GM18873 (cell line): ENCODE measurements at regions not wholly inside any gene's neighbourhood (a gene's known extent, or its start where the extent isn't known, plus 50 kb on each side); places are given as distances from the start of the nearest gene placed in this dataset.

Experiments
- ATAC-seq: cut with Tn5 transposase; IDR thresholded peaks from one replicate; pipeline ENCODE4 v1.9.1; 2021; ENCODE audit warnings: mild to moderate bottlenecking, moderate library complexity, moderate number of reproducible peaks; ENCODE audit not compliant: unreplicated experiment, low FRiP score

DNA sequence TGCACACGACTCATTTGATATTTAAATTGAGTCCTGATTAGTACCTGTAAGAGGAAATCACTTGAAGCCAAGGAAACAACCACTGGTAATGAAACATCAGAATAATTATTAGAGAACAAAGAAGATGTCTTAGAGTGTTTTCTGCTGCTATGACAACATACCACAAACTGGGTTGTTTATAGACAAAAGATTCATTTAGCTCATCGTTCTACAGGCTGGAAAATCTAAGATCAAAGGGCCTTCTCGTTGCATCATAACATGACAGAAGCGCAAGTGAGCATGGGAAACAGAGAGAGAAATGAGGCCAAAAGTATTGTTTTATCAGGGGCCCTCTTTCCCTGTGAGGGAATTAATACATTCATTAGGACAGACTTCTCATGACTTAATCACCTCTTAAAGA lies 1024.0 kb upstream of the PCDH9 start:
- no peak for ATAC-seq

DNA sequence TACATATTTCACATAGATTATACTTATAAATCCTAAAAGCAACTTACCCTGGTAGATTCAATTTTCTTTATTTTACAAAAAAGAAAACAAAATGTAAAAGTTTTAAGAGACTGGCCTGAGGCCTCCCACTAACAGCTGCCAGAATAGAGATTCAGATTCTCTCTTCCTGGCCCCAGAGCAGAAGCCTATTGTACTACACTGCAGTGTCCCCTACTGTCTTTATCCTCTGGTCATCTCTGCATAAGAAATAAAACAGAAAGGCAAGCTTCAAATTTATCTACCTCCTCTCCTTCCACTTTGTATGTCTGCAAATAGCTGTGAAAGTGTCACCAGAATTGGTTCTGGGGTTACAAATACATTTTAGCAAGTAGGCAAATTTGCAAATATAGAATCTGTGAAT lies 1004.1 kb upstream of the PCDH9 start:
- ATAC-seq = no peak

DNA sequence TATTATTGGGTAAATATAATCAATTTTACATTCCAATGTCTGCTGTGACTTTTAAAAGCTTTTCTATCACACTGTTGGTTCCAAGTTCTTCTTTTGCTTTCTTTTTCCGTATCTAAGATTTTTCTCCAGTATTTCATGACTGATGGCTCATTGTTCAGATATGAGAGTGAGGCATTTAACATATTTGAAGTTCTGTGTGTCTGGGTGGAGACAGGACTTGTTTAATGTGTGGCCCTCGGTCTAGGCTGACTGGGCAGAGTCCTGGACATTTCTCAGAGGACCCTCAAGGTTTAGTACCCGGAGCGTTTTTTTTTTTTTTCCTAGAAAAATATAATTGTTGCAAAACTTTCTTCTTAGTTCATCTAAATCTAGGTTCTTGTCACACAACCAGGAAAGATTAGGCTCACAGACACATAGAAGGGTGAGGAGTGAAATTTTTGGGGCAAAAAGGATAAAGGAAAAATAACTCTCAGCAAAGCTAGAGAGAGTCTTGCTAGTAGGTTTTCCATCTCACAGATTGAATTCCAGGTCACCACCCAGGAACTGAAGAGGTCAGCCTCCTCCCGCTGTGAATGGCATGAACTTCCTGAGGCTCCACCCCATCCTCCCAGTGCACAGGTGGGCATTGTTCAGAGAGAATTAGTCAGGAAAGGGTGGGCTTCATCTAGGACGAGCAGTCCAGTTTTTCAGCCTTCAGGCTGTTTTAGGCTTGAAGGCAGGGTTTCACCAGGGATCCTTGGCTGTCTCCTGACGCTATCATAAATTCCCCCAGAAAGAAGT lies 1002.4 kb upstream of the PCDH9 start:
- ATAC-seq = no peak

GRCh38 chr13:68214691-68215415 lies 984.7 kb upstream of the PCDH9 start:
- no peak for ATAC-seq

DNA sequence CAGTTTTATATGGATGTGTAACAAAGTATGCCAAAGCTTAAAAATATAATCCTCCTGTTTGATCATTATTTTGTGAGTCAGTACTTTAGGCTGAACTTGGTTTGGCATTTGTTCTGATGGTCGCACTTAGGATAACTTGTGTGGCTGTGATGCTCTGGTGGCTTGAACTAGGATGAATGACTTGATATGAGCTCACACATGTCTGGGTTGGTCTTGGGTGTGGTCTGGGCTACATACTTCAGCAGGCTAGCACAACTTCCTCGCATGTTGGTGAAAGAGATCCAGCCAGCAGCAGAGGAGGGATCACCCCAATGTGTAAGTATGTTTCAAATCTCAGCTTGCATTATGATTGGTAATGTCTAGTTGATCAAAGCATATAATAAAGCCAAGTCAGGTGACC lies 969.1 kb upstream of the PCDH9 start:
- ATAC-seq = no peak

DNA sequence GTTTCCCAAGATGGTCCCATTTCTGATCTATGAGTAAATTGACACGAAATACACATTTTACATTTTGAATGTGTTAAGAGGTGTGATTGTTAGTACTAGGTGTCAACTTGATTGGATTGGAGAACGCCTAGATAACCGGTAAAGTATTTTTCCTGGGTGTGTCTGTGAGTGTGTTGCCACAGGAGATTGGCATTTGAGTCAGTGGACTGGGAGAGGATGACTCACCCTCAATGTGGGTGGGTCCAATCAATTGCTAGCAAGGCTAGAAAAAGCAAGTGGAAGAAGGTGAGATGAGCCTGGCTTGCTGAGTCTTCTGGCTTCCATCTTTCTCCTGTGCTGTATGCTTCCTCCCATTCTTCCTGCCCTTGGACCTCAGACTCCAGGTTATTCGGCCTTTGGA lies 960.7 kb upstream of the PCDH9 start:
- ATAC-seq = no peak

DNA sequence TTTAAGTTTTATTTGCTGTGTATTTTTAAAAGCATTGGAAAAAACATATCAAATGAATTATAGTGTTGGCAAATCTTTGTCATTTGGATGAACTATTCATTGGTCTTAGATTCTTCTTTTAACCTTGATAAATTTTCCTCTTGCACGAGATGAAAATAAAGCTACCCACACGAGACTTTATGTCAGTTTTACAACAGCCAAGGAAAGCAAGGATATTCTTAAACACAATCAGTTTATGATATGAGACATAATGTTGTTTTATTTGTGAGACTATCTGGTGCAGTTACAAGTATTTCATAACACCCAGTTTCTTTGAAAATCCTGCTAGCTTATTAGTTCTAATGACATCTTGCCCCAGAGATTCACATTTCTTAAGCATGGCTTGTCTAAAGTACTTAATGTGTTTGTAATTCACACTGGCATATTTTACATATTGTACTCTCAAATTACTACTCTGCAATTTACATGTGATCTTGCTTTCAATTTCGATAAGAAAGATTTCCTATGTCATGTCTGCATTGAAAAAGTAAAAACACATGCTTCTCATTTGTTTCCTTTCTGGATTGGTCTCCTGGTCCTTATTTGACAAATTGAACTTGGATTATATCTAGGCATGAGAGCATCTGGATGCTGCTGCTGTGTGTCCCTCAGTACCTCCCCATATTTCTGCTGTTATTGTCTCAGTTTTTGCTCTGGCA lies 955.5 kb upstream of the PCDH9 start:
- ATAC-seq = no peak

DNA sequence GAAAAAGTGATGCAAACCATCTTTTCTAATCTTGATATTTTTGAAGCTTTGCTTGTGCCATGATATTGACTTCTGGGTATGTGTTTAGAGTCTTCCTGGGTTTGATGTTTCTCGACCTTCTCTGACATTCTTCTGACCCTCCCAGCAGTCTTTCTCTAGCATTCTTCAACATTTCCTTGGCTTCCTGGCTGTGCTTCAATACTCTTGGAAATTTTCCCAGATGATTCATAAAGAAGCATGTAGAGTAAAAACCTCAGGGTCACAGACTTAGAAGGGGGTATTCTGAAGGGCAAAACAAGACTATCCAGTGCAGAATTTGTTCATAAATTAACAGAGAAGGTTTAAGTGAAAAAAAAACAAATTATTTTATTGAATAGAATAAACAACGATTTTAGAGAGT lies 946.3 kb upstream of the PCDH9 start:
- no peak for ATAC-seq

DNA sequence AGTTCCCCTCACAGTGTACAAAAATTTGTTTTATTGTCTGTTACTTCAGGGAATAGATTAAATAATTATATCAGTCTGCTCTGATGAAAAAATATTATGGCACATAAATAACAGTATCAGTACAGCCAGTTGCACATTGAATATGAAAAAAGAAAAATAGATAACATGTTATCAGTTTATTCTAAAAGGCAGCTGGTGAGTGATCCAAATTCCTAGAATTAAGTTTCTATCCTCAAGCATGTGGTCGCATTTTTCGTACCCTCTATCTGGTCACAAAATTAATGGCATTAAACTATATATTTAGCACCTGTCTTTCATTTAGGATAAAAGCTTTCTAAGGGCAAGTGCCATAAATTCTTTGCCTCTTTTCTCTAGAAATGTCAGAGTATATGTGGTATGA lies 944.8 kb upstream of the PCDH9 start:
- no peak for ATAC-seq

GRCh38 chr13:68173111-68173510 lies 943.0 kb upstream of the PCDH9 start:
- no peak for ATAC-seq

- no peak for ATAC-seq
Measured at GRCh38 chr13:68170961-68171360, 940.8 kb upstream of the PCDH9 start.

- no peak for ATAC-seq
Measured at GRCh38 chr13:68168448-68168847, 938.3 kb upstream of the PCDH9 start.

- ATAC-seq = no peak
Measured at GRCh38 chr13:68160466-68160865, 930.3 kb upstream of the PCDH9 start.

DNA sequence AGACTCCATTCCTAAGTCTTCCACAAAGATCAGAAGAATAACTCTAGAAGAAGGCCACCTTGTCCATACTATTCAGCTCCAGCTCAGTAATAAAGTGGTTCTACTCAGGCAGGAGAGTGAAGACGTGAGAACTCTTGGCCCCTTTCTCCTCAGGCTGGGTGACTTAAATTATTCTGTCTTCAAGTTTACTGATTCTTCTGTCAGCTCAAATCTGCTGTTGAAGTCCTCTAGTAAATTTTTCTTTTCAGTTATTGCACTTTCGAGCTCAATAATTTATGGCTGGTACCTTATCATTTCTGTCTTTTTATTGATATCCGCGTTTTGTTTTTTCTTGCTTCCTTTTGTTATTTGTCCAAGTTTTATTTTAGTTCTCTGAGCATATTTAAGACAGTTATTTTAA lies 922.3 kb upstream of the PCDH9 start:
- ATAC-seq = no peak

DNA sequence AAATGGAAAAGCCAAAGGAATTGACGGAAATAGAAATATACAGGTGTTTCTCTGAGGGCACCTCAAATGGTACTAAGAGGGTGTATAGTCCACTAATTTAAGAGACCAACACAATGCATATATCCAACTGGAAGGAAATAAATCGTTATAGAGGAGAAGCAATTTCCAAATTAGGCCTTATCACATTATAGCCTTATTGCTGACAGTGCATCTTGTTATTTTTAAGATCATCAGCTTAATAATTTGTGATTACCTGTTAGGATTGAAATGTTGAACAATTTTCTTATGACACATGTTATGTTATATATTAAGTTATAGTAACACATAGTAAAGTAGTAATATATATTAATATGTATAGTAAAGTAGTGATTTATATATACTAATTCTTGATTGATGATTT lies 915.7 kb upstream of the PCDH9 start:
- ATAC-seq = no peak

DNA sequence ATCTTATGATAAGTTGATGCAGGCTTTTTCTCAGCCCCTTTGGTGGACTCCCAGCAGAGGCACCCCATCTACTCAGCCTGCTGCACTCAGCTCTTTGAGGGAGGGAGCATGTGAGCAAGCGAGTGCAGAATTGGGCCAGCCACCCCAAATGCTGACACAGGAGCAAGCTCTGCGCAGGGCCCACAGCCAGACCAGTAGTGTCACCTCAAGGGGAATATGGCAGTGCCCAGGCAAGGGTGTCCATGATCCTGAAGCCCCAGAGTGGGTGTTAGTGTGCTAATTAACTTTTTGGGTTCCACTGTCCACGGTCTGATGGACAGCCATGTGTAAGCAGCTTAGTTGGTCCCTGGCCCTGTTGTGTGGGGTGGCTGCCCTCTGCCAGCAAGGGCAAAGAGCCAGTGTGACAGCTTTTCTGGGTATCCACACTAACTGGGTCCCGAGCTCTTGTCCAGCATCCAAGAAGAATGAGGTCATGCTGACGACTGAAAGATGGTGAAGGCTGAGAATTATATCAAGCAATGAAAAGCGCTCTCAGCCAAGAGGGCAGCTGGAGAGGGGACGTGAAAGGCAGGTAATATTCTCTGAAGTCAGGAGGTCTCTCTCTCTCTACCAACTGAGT lies 898.3 kb upstream of the PCDH9 start:
- ATAC-seq = no peak

DNA sequence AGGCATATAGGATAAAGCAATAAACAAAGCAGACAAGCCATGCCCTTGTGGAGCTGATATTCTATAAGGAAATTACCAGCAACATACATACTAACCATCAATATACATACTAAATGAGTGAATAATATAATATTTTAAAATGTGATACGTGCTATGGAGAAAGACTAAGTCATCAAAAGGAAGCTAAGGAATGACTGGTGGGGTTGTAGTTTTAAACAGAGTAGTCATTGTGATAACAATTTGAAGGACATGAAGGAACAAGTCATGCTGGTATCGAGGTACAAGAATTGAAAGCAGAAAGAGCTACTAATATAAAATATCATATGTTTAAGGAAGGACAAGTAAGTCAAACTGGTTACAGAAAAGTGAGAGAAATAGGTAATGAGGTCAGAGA lies 894.9 kb upstream of the PCDH9 start:
- no peak for ATAC-seq

DNA sequence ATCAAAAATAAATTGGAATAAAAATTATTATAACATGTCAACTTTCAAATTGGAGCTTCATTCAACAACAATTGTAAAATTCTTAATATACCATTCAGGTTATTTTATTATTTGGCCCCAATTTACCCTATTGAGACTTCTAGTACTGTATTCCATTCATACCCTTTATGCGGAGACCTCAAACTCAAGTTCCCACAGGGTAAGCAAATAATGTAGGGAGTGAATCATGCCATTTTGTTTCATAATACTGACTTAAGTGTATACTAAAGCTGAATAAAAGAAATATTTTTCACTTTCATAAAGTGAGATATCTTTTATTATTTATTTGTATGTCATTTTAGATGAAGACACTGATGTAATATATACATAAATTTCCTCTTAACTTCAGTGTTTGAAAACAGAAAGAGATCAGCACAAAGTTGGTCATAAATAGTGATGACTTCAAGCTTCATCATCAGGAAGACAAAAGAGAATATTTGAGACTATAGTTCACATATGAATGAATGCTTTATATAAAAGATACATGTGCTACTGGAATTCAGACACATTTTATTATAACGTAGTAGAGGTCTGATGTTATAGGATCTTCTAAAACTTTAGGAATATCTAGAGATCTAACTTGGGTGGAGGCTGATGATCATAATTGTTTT lies 894.4 kb upstream of the PCDH9 start:
- no peak for ATAC-seq

DNA sequence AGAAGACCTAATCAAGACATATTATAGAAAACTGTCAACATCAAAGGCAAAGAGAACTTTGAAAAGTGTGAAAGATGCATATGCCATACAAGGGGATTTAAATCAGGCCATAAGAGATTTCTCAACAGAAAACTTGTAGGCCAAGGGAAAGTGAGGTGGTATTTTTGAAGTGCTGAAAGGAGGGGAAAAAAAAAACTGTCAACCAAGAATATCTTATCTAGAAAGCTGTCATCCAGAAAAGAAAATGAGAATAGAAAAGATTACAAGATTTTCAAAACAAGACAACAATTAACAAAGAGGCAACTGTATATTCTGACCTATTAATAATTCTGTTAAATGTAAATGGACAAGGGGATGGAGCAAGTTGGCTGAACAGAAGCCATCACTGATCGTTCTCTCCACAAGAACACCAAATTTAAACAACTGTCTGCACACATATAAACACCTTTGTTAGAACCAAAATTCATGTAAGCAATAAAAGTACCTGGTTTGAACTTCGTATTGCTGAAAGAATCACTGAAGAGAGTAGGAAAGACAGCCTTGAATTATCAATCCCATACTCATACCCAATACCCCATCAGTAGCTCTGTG lies 880.1 kb upstream of the PCDH9 start:
- no peak for ATAC-seq

- ATAC-seq = no peak
Measured at GRCh38 chr13:68107667-68108066, 877.5 kb upstream of the PCDH9 start.
